GM19324 (cell line): ENCODE measurements at regions not wholly inside any gene's neighbourhood (a gene's known extent, or its start where the extent isn't known, plus 50 kb on each side); places are given as distances from the start of the nearest gene placed in this dataset.

Experiments used
- ATAC-seq: cut with Tn5 transposase; IDR thresholded peaks from one replicate; pipeline ENCODE4 v1.9.1; 2021; ENCODE audit warnings: mild to moderate bottlenecking, moderate library complexity; ENCODE audit not compliant: unreplicated experiment, low FRiP score

DNA sequence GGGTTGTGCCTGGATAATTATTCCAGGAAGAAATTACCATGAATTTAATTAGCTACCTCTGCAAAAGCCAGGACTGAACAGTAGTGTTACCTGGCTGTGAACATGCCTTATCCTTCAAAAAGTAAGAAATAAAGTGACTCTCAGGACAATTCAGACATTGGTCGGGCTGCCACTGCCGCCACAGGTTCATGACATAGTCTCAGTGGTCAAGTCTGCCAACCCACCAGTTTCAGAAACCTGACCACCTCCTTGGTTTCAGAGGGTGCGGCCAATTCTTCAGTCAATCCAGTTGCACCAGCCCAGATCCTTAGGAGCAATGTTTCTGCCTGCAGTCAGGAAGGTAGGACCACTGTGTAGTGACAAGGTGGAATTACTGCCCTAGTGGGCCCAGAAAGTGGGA is 593.1 kb upstream of the DAB2 start:
- ATAC-seq, result no peak

DNA sequence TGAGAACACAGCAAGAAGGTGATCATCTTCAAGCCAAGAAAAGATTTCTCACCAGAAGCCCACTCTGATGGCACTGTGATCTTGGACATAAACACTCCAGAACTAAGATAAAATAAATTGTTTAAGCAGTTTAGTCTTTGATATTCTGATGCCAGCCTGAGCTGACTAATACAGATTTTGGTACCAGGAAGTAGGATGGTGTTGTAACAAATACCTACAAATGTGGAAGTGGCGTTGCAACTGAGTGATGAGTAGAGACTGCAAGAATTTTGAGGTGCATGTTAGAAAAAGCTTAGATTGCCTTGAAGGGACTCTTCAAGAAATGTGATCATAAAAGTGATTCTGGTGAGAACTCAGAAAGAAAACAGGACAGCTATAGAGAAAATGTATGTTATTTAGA is 592.4 kb upstream of the DAB2 start:
- ATAC-seq, result no peak

DNA sequence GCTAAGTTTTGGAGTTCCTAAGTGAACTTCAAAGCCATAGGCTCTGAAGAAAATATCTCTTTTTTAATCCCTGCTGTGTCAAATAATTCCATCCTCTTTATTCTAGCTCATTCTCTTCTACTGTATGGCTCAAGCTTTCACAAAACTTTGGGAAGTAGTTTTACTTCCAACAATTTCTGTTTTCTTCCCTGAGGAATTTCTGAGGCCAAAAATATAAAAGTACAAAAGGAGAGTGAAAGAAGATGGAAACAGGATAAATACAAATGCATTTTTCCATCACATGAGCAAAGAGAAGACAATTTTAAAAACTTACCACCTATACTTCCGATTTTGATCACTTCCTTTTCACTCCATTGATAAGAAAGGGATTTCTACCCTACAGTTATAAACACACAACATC is 585.7 kb upstream of the DAB2 start:
- ATAC-seq, result no peak

DNA sequence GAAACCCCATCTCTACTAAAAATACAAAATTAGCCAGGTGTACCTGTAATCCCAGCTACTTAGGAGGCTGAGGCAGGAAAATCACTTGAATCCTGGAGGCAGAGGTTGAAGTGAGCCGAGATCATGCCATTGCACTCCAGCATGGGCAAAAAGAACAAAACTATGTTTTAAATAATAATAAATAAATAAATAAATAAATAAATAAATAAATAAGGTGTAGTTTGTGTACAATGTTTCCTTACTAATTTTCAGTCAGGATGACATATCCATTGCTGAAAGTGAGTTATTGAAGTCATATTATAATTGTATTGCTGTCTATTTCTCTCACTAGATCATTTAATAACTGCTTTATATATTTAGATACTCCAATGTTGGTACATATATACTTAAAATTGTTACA is 581.5 kb upstream of the DAB2 start:
- ATAC-seq, result no peak

DNA sequence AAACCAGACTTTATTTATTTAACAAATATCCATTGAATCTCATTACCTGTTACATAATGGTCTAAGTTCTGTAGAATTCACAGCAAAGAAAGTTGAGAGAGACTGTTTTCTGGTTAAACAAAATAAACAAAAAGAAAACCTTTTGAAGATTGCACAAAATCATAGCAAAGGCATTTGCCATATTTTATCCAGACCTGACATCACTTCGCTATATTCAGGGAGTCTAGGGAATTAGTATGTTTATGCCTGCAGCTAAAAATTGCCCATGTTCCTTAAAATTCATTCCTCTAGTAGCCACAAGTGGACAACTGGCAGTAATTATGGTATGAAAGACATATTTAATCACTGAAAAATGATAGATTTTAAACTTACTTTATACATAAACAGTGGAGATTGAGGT is 577.0 kb upstream of the DAB2 start:
- ATAC-seq, result no peak

DNA sequence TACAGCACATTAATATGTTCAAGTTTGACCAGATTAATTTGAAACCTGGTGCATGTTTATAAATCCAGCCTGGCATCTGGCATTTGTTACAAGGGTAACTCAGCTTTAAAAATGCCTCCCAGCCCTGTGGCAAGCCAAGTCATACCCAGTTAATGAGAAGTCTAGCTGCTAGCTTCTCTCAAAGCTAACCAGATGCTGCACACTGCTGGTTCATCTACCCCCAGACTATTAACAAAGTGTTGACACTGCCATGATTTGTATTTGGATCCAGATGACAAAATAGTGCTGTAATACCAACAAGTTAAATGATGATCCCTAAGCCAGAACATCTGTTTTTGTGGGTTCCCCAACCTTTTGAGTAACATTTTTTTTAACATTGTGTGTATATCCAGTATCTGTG is 573.7 kb upstream of the DAB2 start:
- no peak for ATAC-seq

DNA sequence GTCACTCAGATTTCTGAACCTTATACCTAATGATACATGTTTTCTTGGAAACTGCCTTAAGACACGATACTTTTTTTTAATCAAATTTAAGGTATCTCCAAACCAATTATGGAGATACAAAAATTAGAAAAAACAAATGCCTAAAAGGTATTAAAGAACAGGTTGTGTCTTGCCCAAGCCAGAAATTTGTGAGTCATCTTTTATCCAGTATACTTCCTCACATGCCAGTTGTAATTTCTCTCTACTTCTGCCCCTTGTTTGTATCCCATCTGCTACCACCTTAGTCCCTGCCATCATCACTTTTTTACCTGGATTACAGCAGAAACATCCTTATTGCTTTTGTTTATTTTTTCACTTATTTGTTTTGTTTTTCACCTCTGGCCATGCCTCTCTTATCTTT is 571.2 kb upstream of the DAB2 start:
- ATAC-seq, result no peak

DNA sequence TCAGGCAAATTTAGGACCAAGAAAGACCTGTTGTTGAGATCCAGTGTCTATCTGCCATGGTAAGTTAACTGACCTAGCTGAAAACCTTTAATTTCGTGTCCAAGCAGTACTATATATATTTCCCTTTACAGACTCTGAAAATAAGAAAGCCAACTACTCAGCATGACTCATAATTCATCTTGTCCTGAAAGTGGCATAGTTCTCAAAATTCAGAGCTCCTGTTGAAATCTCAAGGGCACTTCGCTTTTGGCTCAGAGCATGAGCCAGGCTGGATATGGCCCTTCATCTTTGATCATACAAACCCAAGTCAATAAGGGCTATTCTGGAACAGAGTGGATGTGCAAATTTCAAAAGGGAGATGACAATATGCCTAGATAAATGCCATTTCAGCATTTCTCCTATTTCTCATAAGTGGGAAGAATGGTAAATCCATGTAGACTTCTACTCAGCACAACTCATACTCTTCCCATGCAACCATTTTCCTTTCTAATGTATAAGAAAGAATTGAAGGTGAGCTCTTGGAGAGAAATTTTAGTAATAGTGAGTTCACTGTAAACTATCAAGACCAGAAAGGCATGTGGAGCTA is 567.9 kb upstream of the DAB2 start:
- ATAC-seq, result no peak

DNA sequence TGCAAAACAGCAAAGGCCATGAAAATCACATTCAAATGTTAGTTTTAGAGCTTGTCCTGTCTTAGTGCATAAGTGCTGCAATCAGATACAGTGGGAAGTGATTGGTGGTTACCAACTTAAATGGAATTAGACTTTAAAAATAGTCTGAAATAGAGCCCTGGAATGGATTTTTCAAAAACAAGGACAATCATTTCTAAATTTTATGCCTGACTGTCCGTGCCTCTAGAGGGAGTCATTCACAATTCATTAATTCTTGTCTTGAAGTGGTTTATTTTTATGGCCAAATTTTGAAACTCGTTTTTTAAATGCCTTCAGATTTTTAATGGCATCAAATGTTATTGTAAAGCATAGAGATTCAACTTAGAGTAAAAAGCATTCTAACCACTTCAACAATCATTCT is 561.8 kb upstream of the DAB2 start:
- ATAC-seq, result no peak

DNA sequence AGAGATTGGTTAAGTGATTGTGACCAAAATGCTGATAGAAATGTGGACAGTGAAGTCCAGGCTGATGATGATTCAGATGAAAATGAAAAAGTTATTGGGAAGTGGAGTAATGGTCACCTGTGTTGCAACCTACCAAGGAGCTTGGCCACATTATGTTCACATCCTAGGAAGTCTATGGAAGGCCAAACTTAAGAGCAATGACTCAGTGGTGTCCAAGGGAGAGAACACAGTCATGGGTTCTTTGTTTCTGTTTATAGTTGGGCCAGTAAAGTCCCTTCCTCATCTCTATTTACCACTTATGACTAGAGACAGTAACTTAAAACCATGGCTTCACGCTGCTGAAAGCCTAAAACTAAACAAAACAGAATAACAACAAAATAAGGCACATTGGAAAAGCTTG is 555.3 kb upstream of the DAB2 start:
- ATAC-seq, result no peak

DNA sequence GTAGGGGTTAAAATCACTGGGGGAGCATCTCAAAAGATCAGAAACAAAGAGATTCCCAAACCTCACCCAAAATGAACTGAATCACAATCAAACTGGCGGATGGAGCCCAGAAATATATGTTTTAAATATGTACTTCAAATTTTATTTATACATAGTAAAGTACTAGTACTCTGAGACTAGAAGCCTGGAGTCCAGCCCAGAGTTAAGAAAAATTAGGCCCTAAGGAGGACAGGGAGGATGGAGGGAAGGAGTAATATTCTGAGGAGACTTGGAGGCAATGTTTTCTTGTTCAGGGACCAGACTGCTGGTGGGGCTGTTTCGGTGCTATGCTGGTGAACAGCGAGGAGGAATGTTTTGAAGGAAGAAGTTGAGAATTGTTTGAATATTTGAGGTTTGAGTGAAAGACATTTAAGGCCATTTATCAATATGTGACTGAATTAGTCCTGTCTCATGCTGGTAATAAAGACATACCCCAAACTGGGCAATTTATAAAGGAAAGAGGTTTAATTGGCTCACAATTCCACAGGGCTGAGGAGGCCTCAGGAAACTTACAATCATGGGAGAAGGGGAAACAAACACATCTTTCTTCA is 552.4 kb upstream of the DAB2 start:
- no peak for ATAC-seq

DNA sequence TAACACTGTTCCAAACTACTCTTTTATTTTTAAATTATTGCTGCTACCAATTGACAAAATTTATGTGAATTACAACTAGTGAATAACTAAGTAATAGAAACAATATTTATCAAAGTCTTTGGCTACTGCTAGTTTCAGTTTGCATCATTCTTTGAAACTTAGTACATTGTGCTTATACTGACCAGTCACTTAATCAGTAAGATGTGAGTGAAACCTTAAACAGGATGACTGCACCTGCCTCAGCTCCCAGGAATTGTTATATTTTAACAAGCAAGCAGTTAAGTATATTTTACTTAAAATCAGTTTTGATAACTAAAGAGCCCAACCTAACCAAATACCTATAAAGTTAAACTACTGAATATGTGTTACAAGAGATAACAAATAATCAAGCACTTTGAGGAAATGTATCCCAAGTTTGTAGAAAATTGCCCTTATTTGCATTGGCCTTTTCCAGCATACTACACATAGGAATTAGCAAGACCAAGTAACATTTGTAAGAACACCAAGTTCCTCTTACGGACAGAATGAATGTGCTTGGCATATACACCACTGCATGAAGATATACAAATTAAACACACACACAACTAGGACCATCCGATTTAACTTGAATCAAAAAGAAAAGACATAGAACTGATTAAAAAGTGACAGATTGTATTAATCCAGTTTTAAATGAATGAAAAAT is 545.5 kb upstream of the DAB2 start:
- no peak for ATAC-seq

DNA sequence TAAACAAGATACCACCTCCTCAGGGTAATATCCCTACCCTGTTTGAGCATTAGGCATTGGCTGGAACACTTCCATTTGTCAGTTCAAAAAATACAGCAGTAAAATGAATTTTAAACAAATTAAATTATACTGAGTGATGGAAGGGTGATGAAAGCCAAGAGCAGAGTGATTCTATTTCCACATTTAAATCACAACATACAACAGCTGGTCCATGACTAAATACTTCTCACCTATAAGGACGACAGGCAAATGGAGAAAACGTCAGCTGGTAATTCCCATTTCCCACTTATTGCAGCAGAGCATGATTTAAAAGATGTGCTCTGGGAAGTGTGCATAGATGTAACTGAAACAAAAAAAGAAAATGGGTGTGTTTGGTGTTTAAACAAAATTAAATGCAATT is 543.6 kb upstream of the DAB2 start:
- ATAC-seq, result no peak

DNA sequence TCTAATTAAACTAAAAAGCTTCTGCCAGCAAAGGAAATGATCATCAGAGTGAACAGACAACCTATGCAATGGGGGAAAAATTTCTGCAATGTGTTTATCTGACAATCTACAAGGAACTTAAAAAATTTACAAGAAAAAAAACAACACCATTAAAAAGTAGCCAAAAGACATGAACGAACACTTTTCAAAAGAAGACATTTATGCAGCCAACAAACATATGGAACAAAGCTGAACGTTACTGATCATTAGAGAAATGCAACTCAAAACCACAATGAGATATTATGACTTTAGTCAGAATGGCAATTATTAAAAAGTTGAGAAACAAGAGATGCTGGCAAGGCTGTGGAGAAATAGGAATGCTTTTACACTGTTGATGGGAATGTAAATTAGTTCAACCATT is 530.4 kb upstream of the DAB2 start:
- no peak for ATAC-seq

DNA sequence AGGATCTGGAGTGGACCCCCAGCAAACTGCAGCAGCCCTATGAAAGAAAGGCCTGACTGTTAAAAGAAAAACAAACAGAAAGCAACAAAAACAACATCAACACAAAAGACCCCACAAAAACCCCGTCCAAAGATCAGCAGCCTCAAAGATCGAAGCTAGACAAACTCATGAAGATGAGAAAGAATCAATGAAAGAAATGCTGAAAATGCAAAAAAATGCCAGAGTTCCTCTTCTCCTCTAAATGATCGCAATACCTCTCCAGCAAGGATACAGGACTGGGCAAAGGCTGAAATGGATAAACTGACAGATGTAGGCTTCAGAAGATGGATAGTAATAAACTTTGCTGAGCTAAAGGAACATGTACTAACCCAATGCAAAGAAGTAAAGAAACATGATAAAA is 526.3 kb upstream of the DAB2 start:
- no peak for ATAC-seq

DNA sequence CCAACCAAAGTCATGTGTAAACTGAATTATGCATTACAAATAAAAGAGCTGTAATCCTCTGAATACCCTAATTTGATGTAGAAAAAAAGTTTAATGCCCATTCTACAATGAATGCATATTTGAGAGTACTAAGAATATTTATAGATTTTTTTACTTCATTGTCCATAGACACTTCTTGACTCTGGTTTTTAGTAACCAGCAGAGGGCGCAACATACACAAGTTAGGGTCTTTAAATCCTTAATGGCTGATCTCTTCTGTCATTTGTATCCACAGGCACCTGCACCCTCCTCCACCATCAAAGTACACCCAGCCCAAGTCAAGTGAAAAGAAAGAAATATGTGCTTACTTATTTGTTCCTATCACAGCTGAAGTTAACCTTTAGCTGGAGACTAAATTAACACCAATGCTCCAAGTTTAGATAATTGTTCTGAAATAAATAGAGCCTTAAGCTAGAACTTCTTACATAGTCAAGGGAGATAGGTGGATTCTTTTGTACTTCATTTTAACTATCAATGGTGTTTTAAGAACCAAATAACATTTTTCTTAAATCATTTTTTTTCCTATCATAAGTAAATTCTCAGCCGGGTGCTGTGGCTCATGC is 524.2 kb upstream of the DAB2 start:
- no peak for ATAC-seq

DNA sequence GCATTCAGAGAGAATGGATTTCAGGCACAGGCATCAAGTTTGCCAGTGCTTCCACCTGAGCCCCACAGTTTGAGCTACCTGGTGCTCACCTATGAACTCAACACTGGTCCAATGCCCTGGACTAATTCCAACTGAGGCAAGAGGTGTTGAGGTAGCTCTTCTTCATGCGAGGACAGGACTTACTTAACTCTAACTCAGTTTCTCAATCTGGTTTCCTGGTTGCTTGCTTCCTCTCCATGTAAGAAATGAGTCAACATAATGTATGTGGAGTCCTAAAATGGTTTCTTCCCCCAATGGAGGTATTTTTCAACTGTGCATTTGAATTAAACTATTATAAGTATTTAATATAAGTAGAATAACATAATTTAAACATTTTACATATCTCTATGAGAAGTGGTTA is 523.6 kb upstream of the DAB2 start:
- no peak for ATAC-seq

DNA sequence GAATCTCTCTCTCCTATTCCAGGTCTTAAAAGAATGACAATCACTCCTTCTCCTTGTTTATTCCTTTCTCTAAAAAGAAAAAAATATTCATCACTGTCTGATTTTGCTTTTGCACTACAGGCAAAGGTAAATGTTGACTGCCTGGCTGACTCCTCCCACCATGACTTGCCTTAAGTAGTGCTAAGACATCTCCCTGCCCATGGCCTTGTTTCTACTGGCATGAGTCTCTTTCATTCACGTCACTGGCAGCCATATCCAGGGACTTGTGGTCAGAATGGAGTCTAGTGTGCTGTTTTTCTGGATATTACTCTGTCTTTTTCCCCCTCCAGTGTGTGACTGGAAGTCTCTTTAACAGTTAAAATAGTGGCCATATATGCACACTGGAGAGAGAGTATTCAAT is 522.9 kb upstream of the DAB2 start:
- no peak for ATAC-seq

DNA sequence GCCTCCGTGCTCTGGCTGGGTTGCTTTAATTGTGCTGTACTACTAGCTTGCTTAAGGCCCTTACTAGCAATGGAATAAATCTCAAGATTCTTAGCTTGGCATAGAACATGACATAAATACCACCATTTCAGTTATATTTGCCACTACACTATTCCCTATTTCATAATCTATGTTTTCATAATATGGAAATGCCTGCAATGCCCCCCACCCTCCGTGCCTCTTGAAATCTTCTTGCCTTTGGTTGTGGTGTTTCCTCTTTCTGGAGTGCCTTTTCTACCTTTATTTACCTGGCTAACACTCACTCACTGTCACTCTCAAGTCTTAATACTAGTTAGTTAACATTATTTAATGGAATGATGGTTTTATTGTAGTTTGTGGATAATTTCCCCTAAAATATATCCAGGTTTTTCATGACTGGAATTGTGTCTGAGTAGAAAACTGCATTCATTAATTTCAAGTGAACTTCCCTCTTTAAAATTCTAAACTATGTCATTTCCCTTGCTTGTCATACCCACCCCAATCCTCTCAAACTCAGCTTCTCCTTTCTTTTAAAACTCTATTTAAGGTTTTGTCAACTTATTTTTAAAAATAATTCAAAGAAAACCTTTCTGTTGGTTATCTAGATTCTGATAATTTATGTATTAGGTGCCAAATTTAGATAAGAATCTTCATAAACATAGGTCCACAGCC is 521.7 kb upstream of the DAB2 start:
- no peak for ATAC-seq

DNA sequence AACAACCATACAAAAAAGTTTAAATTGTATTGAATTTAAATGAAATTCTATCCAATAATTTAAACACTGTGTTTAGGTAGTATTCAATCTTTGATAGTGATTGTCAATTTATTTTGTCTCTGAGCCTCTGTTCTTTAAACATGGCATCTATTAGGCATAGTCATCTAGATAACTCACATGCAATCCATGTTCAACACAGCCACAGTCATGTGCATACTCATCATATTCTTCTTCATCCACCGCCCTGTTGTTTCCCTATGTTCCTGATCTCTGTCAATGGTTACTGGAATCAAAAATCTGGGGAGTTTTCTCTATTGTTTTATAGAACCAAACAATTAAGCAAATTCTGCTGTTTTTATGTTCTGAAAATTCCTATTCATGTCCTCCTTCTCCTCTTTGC is 521.1 kb upstream of the DAB2 start:
- no peak for ATAC-seq

DNA sequence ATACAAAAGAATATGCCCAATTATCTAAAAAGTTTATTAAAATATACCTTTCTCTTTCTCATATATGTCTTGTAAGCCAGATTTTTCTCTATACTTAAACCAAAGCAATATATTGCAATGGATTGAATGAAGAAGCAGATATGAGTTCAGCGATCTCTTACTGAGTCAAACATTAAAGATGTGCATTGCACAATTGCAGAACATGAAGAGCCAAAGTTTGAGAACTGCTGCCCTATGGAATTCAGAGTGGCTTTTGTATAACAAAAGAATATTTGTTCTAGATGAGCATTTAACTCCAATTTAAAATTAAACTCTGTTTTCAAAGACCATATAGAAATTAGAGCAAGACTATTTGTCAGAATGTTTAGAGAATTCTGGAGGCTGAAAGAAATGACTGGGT is 519.0 kb upstream of the DAB2 start:
- ATAC-seq, result no peak
